ENCODE measurements at regions not wholly inside any gene's neighbourhood (a gene's known extent, or its start where the extent isn't known, plus 50 kb on each side); places are given as distances from the start of the nearest gene placed in this dataset.

DNA sequence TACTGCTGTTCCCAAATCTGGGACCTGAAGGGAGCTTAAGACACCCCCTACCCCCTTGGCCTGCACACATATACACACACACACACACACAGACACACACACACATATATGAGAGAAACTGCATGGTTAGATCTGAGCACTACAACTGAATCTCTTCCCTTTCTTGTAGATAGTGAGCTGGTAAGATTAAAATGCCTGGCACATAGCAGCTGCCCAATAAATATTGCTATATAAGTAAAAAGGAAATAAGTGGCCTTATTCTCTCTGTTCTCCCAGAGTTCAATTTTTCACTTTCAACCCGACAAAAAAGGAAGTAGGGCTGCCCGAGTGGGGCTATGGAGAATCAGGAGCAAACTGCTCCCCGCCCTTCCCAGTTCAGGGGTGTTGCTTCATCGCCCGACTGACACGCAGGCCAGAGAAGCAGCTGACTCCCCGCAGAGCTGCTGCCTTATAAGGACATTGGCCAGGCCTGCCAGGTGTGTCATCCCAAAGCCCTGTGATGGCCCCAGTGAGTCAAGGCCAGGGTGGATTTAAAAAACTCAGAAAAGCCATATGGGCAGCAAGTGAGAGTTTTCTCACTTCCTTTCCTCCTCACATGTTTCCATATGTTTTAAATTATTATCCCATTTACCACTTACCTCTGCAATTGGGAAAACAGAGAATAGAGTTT lies 106.5 kb upstream of the SLC44A3 start:
- H3K27ac Mint-ChIP-seq = no peak overlapping the region
- H3K4me3 Mint-ChIP-seq = no peak overlapping the region
- H3K36me3 Mint-ChIP-seq = no peaks in the 10 kb centered on the region
- no peaks in the 10 kb centered on the region for H3K9me3 Mint-ChIP-seq
- H3K27me3 Mint-ChIP-seq = peaks cover under 1% of the 10 kb centered on the region
- CTCF ChIA-PET = no interaction called here
- intact Hi-C loops (cut with micrococcal nuclease) = no loop called here
- POLR2A ChIA-PET = no interaction called here
- DNase-seq = peak; percentile 16
- H3K4me1 Mint-ChIP-seq (ENCODE audit: low read depth) = no peaks in the 10 kb centered on the region

DNA sequence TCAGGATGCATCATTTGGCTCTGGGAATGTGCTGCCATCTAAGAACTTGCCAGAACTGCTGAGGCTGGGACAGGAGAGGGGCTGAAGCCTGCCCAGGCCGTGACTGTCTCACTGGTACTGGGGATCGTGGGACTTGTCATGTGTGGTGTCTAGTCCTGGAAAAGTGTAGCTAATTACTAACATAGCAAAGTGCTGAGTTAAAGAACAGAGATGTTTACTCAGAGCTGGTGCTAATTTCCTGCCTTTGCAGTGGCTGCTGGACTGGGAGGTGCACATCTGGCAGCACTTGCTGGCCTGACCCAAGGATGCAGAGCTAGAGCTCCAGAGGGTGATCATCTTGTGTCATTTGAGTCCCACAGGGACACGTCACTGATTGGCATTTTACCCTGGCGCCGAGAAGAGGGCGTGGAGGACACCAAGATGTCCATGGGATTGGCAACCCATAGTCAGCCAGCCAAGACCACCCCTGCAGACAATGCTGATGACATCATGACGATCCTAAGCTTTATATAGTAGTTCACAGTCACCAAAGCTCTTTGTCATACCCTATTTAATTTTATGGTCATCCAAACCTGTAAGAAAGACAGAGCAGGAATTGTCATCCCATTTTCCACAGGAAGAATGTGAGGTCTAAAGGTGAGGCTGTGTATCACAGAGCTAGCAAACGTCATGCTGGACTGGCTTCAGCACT lies 110.1 kb upstream of the SLC44A3 start:
- Mint-ChIP-seq H3K27me3 (no peaks in the 10 kb centered on the region), H3K4me3 (no peak overlapping the region), H3K9me3 (no peaks in the 10 kb centered on the region), H3K4me1 (ENCODE audit: low read depth) (no peaks in the 10 kb centered on the region), H3K27ac (no peak overlapping the region), H3K36me3 (no peaks in the 10 kb centered on the region)
- CTCF ChIA-PET = no interaction called here
- POLR2A ChIA-PET = no interaction called here
- intact Hi-C loops (cut with micrococcal nuclease) = no loop called here
- DNase-seq = no peak

DNA sequence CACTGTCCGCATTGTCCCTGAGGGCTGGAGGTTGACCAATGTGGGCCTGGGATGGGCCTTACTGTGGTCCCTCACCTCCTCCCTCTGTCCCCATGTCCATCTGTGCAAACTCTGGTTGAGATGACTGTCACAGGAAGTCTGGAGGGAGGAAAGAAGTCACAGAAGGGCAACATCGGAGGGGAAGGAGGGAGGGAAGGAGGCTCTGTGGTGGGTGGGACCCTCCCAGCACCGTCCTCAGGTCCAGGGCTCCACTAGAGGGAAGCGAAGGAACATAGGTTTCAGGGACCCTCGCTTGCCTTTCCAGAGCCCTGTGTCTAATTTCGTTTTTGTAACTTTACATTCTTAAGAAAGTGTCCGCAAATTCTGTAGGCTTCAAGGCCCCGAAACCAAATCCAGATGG lies 111.3 kb upstream of the SLC44A3 start:
- no peak overlapping the region for H3K27ac Mint-ChIP-seq
- POLR2A ChIA-PET = no interaction called here
- intact Hi-C loops (cut with micrococcal nuclease) = no loop called here
- H3K4me3 Mint-ChIP-seq = no peak overlapping the region
- no peaks in the 10 kb centered on the region for H3K27me3 Mint-ChIP-seq
- no peaks in the 10 kb centered on the region for H3K36me3 Mint-ChIP-seq
- no peaks in the 10 kb centered on the region for H3K4me1 Mint-ChIP-seq (ENCODE audit: low read depth)
- DNase-seq = no peak
- CTCF ChIA-PET = no interaction called here
- H3K9me3 Mint-ChIP-seq = no peaks in the 10 kb centered on the region

DNA sequence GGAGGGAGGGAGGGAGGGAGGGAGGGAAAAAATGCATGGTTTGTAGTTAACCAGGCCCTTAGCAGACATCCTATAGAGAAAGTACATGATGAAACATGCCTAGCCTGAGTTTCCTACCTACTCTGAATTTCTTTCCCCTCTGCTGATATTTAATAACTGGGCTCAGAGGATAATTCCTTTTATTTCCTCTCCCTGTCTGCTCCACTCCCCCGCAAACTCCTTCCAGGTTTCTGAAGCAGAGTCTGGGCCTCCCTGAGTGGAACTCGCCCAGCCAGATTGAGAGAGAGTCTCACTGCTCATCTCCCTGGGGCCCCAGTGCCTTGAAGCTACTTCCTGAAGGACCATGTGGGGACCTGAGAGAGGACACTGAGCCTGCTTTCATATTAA lies 111.9 kb upstream of the SLC44A3 start:
- H3K9me3 Mint-ChIP-seq = no peaks in the 10 kb centered on the region
- no peak overlapping the region for H3K4me3 Mint-ChIP-seq
- DNase-seq = no peak
- intact Hi-C loops (cut with micrococcal nuclease) = no loop called here
- H3K36me3 Mint-ChIP-seq = no peaks in the 10 kb centered on the region
- CTCF ChIA-PET = no interaction called here
- no peak overlapping the region for H3K27ac Mint-ChIP-seq
- POLR2A ChIA-PET = no interaction called here
- H3K4me1 Mint-ChIP-seq (ENCODE audit: low read depth) = no peaks in the 10 kb centered on the region
- no peaks in the 10 kb centered on the region for H3K27me3 Mint-ChIP-seq

DNA sequence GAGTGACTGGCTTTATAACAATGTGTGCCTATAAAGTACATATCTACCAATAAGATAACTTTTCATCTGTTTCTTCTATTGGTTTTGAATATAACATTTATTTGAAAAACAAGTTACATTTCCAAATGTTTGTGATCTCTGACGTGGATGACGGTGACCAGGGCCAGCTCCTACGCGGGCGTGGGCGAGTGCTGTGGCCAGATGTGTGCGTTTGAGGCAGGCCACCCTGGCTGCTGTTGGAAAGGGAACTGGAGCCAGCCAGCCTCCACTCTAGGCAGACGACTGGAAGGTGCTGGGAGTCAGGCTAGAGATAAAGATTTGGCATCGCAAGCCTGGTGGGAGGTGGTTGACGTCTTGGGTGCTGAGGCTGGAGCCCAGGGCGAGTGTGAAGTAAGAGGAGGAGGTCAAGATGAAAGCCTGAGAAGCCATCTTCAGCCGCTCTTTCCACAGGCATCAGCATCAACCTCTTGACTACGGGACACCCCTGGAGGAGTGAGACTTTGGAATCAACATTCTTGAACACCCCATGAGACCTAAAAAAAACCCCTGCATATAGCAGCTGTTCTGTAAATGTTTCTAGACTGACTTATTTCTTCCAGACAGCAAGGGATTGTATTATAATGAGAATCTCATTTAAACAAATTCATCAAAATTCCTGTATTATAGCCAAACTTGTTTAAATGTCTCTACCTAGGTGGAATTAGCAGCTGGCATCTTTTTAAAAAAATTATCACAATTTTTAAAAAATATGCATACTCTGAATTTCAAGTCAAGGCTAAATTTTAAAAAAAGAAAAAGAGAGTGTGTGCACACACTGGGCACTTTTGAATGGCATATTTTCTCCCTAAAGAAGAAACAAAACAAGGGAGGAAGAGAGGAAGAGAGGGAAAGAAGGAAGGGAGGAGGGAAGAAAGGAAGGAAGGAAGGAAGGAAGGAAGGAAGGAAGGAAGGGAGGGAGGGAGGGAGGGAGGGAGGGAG lies 112.5 kb upstream of the SLC44A3 start:
- H3K36me3 Mint-ChIP-seq = no peaks in the 10 kb centered on the region
- H3K9me3 Mint-ChIP-seq = no peaks in the 10 kb centered on the region
- H3K27me3 Mint-ChIP-seq = no peaks in the 10 kb centered on the region
- H3K27ac Mint-ChIP-seq = no peak overlapping the region
- no peak overlapping the region for H3K4me3 Mint-ChIP-seq
- intact Hi-C loops (cut with micrococcal nuclease) = no loop called here
- H3K4me1 Mint-ChIP-seq (ENCODE audit: low read depth) = no peaks in the 10 kb centered on the region
- DNase-seq = no peak
- CTCF ChIA-PET = no interaction called here
- POLR2A ChIA-PET = no interaction called here

DNA sequence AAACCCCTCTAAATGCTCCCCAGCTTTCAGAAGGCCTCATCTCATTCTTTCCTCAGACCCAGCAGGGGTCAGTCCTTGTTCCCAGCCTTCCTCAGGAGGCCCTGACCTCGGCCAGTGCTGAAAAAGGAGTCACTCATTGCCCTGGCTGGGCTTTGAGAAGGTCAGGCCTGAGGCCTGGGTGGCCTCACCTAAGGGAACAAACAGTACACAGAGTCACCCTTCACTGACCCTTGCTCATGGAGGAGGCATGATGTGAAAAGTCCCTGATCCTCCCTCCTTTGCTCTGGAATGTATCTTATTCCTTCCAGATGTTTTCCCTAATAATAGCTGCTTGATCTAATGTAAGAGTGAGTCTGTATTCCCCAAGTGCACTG lies 117.7 kb upstream of the SLC44A3 start:
- no peak for DNase-seq
- Mint-ChIP-seq H3K9me3 (no peaks in the 10 kb centered on the region), H3K4me3 (no peak overlapping the region), H3K27ac (no peak overlapping the region), H3K27me3 (no peaks in the 10 kb centered on the region), H3K4me1 (ENCODE audit: low read depth) (no peaks in the 10 kb centered on the region), H3K36me3 (no peaks in the 10 kb centered on the region)
- CTCF ChIA-PET = no interaction called here
- intact Hi-C loops (cut with micrococcal nuclease) = no loop called here
- POLR2A ChIA-PET = no interaction called here

DNA sequence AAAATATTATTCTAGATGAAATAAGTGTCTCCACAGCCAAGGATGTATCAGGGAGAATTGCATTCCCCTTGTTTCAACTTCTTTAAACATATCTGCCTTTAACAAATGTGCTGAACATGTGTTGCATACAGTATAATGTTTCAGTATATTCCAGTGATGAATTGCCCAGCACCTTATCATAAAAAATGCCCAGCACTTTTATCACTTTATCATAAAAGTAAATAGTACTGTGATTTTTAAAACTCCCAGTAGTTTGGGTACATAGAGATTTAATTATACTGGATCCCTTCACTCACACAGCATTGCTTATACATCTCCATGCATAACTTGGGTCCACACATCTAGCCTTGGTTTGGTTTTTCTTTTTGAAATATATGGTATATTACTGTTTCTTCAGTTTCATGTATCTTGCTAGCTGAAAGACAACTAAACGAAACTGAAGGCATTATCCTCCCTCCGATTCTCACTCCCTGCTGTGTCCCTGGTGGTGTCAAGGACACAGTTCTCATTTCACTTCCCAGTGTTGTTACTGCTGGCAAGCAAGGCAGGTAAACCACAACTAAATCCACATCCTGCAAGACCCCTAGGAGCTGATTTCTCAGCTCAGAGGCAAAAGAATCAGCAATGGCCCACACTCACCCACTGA lies 118.2 kb upstream of the SLC44A3 start:
- no peak for DNase-seq
- no peaks in the 10 kb centered on the region for H3K27me3 Mint-ChIP-seq
- intact Hi-C loops (cut with micrococcal nuclease) = no loop called here
- H3K9me3 Mint-ChIP-seq = no peaks in the 10 kb centered on the region
- ChIA-PET POLR2A (no interaction called here), CTCF (no interaction called here)
- H3K4me1 Mint-ChIP-seq (ENCODE audit: low read depth) = no peaks in the 10 kb centered on the region
- H3K36me3 Mint-ChIP-seq = no peaks in the 10 kb centered on the region
- no peak overlapping the region for H3K4me3 Mint-ChIP-seq
- H3K27ac Mint-ChIP-seq = no peak overlapping the region

DNA sequence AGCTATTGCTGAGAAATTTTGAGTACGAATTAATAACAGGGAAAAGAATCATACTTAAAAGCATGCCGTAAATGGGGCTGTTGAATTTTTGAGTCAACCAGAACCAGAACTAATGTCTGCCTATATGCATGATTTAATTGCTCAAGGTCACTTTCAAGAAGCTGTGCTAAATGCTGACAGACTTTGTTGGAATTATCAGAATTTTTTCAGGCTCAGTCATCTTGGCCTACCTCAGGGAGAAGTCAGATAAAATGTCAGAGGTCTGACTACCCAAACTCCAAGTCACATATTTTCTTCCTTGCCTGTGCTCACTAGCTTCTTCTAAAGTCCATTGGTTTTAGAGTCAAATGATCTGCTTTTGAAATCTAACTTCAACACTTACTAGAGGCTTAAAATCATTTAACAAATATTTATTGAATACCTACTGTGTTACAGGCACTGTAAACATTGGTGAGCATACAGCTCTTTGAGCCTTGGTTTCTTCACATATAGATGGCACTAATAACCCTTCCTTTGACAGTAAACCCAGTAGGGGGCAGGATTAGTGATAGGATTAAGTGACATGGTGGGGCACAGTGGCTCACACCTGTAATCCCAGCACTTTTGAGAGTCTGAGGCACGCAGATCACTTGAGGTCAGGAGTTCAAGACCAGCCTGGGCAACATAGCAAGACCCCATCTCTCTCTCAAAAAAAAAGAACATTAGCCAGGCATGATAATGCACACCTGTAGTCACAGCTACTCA lies 121.2 kb upstream of the SLC44A3 start:
- Mint-ChIP-seq H3K4me3 (no peak overlapping the region), H3K9me3 (no peaks in the 10 kb centered on the region), H3K36me3 (no peaks in the 10 kb centered on the region), H3K4me1 (ENCODE audit: low read depth) (no peaks in the 10 kb centered on the region), H3K27me3 (peaks cover 5% of the 10 kb centered on the region), H3K27ac (no peak overlapping the region)
- intact Hi-C loops (cut with micrococcal nuclease) = no loop called here
- POLR2A ChIA-PET = no interaction called here
- no peak for DNase-seq
- CTCF ChIA-PET = no interaction called here

DNA sequence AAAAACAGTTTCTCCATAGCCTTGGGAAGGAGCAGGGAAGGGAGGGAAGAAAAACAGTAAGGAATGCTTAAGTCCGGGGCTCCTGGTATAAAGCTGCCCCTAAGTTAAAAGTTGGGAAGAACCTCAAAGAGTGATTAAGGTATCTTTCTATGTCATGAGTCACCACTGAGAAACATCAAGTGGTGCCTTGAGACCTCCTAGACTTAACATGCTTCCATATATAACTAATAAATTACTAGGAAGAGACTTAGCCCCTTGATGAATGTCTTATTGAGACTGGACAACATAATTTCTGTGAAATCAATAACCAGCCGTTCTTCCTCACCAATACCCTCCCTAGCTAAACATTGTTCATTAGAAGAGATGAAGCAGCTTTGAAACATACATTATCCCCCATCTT lies 121.8 kb upstream of the SLC44A3 start:
- ChIA-PET CTCF (no interaction called here), POLR2A (no interaction called here)
- peaks cover 5% of the 10 kb centered on the region for H3K27me3 Mint-ChIP-seq
- no peaks in the 10 kb centered on the region for H3K36me3 Mint-ChIP-seq
- no peak for DNase-seq
- H3K4me1 Mint-ChIP-seq (ENCODE audit: low read depth) = no peaks in the 10 kb centered on the region
- no peak overlapping the region for H3K4me3 Mint-ChIP-seq
- H3K9me3 Mint-ChIP-seq = no peaks in the 10 kb centered on the region
- no peak overlapping the region for H3K27ac Mint-ChIP-seq
- intact Hi-C loops (cut with micrococcal nuclease) = no loop called here

DNA sequence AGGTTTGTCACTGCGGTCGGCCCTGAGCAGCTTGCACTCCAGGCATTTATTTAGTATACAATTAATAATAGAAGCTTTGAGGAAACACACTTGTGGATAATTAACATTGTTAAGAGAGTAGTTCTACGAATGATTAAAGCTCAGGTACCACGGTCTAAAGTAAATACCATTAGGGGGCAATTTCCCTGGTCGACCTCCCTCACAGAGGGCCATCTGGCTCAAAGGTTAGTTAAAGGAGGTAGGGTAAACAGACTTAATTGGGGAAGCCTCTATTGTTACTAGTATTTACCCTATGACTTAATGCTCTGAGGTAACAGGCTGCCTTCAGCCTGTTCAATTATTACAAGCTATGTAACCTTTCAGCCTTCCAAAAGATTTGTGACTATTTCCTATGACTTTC lies 122.3 kb upstream of the SLC44A3 start:
- Mint-ChIP-seq H3K36me3 (no peaks in the 10 kb centered on the region), H3K27ac (no peak overlapping the region), H3K9me3 (no peaks in the 10 kb centered on the region), H3K27me3 (peaks cover 8% of the 10 kb centered on the region), H3K4me3 (no peak overlapping the region), H3K4me1 (ENCODE audit: low read depth) (no peaks in the 10 kb centered on the region)
- no peak for DNase-seq
- POLR2A ChIA-PET = no interaction called here
- CTCF ChIA-PET = no interaction called here
- intact Hi-C loops (cut with micrococcal nuclease) = no loop called here

DNA sequence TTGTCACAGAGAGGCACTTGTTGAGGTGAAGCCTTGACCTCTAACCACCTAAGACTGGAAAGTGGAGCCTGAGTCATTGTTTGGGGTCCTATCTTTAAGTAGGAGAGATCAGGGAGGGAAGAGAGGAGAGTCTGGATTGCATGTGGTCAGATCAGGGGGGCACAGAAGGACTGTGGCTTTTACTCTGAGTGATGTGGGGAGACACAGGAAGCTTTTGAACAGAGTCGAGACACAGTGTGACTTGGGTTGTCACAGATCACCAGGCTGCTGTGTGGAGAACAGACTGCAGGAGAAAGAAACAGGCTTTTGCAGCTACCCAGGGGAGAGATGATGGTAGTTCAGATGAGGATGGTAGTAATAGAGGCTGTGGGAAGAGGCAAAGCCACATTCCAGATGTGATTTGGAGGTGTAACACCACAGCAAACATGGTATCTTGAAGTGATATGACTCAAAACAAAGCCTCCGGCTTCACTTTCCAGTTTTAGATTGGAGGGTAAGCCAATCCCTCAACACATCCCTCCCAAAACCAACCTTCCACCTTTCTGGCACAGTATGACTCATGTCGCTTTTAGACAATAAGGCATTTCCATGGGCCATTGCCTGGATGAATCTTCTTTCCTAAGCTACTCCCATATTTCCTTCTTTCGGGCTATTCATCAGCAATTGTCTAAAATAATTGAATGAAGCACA lies 125.8 kb upstream of the SLC44A3 start:
- Mint-ChIP-seq H3K27ac (no peak overlapping the region), H3K27me3 (peaks cover 13% of the 10 kb centered on the region), H3K9me3 (no peaks in the 10 kb centered on the region), H3K4me3 (no peak overlapping the region), H3K36me3 (no peaks in the 10 kb centered on the region), H3K4me1 (ENCODE audit: low read depth) (no peaks in the 10 kb centered on the region)
- ChIA-PET CTCF (no interaction called here), POLR2A (no interaction called here)
- DNase-seq = no peak
- intact Hi-C loops (cut with micrococcal nuclease) = no loop called here

DNA sequence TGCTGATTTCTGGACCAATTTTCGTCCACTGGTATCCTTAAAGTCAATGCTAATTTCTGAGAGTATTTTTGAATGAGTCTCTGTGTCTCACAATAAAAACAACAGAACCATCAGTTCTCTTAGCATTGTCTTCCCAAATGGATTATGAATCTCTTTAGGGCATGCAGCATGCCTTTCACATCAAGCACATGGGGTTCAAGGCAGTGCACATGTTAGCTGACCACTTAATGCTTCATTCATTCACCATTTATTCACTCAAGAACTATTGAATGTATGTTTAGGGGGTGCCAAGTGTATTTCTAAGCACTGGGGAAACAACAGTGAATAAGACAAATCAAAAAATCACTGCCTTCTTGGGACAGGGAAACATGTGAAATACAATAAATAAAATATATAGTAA lies 126.7 kb upstream of the SLC44A3 start:
- no peak for DNase-seq
- H3K9me3 Mint-ChIP-seq = no peaks in the 10 kb centered on the region
- intact Hi-C loops (cut with micrococcal nuclease) = no loop called here
- H3K27me3 Mint-ChIP-seq = peaks cover 13% of the 10 kb centered on the region
- no peaks in the 10 kb centered on the region for H3K36me3 Mint-ChIP-seq
- H3K4me3 Mint-ChIP-seq = no peak overlapping the region
- ChIA-PET POLR2A (no interaction called here), CTCF (no interaction called here)
- H3K27ac Mint-ChIP-seq = no peak overlapping the region
- H3K4me1 Mint-ChIP-seq (ENCODE audit: low read depth) = no peaks in the 10 kb centered on the region
